Fibroblast of gingiva (primary cell): ENCODE measurements at regions not wholly inside any gene's neighbourhood (a gene's known extent, or its start where the extent isn't known, plus 50 kb on each side); places are given as distances from the start of the nearest gene placed in this dataset.
"Not testable (repeated sequence)": the region's sequence is repeated elsewhere in the genome, so short reads cannot be mapped to it uniquely, and the experiment has no call there.

Source experiments
- DNase-seq: peaks from one replicate; pipeline ENCODE4 v3.0.0-alpha.2; 2011; ENCODE audit warnings: low read depth

DNA sequence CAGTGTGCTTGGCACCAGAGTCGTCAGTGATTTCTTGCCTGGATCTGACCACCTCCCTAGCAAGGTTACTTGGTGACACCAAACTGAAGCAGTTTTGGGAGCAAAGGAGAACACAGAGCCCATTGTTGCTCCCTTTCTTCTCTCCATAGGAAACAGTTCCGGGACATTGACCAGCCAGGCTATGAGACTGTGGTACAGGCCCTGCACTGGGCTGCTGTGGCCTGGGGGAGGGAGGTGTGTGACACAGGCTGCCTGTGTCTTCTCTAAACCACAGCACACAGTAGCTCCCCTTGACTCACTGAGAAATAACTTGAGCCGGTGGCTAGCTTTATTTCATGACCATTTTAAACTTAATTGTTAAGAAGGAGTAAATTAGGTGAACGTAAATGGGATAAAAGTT lies 214.8 kb upstream of the UBL3 start:
- DNase-seq = no peak

DNA sequence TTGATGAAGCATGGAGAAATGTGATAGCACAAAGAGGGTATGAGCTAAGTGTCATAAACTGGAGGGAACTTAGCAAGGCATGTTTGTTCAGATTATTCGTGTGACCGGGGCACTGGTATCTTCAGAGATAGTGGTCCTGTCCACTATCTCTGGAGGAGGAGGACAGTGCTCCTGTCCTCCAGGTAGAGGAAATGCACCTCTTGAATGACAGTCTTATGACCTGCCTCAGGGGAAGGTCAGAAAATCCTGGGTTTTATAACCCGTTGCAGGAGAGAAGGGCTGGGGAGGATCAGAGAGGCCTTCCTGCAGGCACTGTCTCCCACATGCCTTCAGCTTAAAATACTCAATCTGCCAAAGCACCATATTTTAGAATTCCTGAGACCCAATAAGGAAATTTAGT lies 213.5 kb upstream of the UBL3 start:
- no peak for DNase-seq

DNA sequence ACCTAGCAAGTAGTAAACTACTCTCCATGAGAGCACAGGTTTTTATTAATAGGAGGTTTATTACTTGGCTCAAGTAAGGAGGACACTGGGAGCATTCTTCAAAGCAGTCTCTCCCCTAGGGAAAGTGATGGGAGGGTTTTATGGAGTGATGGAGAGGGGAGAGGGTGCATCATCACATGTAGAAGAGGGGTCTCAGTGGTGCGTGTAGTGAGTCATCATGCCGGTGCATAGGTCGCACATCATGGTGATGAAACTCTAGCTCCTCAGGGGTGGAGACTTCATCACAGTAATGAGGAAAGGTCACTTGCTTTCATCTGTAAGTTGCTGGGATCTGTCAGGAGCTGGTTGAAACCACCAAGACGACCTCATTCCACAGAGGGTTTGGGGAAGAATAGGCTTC lies 210.8 kb upstream of the UBL3 start:
- DNase-seq = no peak

DNA sequence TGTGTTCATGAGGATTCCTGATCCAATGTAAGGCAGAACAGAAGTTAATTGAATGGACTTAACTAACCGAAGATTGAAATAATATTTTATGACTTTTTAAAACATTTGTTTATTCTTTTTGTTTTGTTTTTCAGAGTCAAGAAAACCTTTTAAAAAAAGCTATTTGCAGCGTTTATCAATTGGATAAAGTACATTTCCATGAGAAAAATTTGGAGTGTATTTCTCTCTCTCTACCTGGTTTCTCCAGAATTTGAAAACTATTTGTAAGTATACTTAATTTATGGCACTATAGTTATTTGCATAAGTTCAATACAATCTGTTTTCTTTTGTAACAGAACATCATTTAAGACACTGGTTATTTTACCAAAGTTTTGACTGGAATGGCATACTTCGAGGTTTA lies 208.0 kb upstream of the UBL3 start:
- no peak for DNase-seq

DNA sequence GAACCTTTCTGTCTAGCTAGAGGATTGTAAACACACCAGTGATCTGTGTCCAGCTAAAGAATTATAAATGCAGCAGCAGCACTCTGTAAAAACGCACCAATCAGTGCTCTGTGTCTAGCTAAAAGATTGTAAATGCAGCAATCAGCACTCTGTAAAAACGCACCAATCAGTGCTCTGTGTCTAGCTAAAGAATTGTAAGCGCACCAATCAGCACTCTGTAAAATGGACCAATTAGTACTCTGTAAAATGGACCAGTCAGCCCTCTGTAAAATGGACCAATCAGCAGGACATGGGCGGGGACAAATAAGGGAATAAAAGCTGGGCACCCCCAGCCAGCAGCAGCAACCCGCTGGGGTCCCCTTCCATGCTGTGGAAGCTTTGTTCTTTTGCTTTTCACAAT lies 204.1 kb upstream of the UBL3 start:
- not testable (repeated sequence) for DNase-seq

DNA sequence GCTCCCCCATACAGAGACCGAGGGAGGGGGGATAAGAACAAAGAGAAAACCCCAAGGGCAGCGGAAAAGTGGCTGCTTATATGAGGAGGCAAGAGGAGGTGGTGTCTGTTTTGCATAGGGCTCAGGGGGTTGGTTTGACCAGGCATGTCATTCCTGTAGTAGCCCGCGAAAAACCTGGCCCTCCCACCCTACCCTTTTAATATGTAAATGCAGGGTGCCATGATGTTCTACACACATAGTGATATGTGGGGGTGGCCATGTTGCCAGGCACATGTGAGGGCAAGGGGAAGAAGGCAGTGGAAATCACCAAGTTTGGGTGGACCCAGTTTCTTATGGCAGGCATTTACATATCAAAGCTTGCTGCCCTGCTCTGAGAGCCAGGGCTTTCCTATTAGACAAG lies 203.5 kb upstream of the UBL3 start:
- no peak for DNase-seq

DNA sequence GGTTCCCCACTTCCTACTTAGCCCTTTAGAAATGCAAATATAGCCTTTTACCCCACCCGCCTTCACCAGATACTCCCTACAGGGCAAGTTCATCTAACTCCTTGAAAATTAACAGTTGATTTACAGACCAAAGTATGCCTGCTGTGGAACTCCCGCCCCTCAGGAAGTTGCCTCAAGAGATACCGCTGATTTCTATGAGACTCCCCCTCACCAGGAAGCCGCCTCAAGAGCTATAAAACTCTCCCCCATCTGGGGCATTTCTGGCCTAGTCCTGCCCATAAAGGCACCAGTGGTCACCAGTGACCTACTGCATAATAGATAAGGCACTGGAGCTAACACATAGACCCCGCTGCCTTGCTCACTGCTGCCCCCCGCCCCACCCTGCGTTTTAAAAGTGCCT lies 201.7 kb upstream of the UBL3 start:
- DNase-seq = no peak

DNA sequence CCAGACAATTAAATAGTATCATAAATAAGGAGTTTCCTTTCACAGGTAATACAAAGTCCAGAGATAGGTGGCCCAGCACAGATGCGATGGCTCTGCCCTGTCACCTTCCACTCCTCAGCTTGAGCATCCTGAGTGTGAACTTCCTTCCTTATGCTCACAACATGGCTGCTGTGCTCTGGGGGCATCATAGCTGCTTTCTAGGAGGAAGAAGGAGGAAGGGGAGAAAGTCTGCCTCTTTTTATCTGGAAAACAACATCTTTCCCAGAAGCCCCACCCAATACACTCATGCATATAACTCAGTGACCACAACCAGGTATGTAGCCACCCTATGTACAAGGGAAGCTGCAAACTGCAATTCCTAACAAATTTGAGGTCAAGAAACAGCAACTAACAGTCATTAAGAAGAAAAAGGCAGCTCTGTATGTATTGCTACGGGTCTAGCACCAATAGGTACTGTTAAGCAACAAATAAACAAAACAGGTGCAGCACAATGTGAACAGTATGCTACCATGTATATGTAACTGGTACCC lies 201.2 kb upstream of the UBL3 start:
- no peak for DNase-seq

DNA sequence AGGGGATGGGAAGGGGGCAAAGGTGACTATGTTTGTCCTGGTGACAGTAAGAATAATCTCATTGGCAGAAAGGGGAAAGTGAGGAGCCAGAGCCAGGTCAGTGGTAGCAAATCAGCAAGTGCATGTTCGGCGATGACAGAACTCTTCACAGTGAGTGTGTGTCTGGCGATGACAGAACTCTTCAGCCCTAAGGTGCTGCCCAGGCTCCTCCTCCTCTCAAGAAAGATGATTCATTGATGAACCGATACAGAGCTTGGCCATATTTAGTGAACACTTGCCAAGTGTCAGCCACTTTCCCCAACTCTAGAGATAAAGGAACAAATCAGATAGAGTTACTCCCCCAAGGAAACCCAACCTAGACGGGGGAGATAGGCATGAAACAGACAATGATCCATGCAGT lies 199.3 kb upstream of the UBL3 start:
- no peak for DNase-seq

DNA sequence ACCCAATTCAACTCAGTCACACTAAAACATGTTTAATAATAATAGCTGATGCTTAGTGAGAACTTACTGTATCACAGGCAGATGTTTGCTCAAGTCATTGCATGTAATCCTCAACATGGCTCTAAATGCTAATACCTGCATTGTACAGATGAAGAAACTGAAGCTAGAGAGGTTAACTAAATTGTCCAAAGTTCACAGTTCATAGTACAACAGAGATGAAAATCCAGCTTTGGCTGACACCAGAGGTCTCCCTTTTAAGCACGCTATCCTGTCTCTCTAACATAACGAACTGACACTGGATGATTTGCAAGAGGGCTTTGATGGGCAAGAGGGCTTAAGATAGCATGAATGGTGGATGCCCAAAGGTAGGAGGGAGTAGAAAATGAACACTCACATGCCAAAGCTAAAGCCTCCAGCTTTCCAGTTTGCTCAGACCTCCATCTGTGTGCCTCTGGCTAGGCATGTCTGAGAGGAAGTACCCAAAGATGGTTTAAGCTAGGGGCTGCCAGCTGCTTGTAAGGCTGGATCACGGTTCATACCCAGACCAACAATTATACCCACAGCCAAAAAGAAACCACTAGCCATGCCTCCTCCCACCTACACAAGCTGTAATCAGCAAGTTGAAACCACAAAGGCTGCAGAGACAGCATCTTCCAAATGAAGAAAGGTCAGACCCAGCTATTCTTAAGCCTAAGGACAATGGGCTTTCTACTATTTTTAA lies 196.9 kb upstream of the UBL3 start:
- DNase-seq = no peak

DNA sequence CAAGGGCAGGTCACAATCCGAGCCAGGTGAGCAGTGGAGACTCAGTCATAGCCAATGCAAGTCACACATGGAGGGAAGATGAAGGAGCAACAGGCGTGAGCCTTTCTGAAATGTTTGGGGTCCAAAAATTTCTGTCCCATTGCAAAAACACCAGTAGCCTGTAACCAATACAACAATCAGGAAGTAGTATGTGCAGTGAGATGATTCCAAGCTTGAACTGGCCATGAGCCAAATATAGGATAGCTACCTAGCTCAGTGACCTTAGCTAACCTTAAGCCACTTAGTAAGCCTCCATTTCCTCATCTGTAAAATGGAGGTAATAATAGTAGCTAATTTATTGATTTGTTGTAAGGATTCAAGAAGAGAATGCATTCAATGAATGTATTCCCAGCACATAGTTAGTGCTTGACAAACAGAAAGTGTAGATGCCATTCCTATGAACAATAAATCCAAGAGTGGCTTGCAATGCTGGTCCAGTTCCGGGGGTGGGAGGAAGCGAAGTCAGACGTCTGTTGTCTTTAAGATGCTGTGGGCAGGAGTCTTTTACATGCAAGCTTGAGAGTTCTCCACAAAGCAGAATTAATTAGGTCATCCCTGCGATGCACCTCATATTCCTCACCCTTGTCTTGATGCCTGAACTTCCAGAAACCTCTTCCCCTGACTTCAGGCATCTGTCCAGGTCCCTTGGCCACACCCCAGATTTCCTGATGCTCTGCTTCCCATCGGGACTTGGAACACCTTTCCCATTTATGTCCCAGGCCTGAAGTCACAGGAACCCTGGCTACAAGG lies 195.7 kb upstream of the UBL3 start:
- no peak for DNase-seq

DNA sequence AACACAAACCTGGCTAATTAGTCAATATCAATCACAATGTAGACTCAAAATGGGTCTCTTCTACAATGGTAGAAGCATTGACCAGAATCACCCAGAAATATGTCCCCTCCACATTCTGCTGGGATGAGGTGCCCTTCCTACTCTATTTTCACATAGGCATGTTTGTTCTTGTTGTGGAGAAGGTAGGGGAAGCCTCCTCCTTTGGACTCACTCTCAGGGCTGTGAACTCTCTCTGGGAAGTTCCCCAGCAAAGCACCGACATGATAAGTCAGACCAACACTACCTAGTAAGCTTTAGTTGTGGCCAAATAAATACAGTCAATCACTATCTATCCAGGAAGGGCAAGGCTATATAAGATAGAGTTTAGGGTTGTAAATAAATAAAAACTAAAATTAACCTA lies 194.5 kb upstream of the UBL3 start:
- no peak for DNase-seq

DNA sequence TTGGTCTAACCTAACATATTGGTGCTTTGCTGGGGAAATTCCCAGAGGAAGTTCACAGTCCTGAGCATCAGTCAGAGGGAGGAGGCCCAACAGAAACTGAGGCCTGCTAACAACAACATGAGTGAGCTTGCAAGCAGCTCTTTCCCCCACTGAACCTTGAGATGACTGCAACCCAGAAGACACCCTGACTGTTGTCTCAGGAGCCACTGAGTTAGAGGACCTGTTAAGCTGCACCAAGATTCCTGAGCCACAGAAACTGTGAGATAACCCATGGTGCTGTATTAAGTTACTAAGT lies 193.2 kb upstream of the UBL3 start:
- DNase-seq = no peak

DNA sequence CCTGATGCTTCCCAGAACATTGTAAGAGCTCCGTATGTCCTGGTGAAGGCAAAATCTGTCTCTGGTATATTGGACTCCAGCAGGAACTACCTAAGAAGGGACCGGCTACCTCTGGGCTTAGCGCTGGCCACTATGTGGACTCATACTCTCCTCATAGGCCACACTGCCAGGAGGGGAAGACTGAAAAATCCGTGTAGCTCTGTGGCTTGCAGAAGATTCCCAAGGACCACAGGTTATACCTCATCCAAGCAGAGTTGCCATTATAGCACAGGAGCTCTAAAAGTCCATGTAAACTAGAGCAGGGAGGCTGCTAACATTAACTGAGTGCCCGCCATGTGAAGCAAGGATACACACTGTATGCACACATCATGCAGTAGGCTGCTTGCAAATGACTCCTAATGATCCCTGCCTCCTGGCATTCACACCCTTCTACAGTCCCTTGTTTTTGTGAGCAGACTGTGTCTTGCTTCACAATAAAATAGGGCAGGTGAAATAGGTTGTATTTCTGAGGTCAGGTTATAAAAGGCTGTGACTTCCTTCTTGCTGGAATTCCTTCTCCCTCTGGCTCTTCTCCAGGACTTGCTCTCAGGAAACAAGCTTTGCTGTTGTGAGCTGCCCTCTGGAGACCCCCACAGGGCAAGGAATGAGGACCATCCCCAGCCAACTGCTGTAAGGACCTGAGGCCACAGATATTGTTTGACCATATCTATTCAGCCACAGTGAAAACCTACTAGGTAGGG lies 192.6 kb upstream of the UBL3 start:
- DNase-seq = no peak

DNA sequence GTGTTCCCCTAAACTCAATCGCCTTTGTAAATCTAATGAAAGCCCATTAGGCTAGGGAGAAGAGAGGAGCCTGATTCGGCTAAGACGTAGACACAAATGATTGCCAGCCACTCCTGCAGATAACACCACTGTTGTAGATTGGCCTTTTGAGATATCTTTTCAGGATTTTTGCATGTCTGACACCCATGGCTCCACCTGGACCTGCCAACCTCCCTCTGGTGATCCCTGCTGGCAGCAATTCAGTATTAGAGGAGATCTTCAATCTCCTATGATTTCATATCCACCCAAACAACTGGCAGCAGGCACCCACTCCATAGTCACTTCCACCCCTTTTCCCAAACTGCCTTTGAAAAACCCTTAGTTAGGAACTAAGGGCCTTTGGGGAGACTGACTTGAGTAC lies 191.9 kb upstream of the UBL3 start:
- no peak for DNase-seq

DNA sequence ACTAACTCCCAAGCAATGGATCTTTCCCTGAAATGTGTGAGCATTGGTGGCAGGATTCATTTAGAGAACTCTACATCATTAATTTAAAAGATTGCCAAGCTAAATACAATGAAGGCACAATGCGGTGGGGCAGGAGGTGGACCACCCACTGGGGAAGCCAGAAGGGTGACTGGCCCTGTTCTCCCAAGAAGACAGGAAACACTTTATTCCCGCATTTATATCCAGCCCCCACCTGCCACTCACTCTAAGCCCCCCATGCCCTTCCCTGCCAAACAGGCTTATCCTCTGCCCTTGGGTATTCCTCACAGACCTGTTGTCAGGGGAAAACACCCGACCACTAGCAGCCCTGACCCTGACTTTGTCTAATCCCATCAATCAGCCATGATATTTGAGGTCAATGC lies 189.1 kb upstream of the UBL3 start:
- no peak for DNase-seq

DNA sequence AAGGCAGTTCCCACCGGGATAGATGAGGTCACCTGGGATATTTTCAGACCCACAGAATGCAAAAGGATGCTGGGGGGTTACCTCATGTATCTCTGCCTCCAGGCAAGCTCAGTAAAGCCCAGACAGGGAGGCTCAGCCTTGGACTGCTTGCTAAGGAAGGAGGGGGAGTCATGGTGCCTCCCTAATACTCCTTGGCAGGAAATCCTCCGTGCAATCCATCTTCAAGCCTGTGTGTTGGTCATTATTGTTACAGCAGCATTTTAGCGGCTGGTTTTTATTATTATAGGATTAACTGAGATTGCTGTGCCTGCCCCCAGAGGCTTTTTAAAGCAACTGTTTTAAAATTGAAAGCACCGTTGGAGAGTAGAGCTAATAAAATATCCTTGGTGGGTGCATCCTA lies 188.5 kb upstream of the UBL3 start:
- DNase-seq = no peak

DNA sequence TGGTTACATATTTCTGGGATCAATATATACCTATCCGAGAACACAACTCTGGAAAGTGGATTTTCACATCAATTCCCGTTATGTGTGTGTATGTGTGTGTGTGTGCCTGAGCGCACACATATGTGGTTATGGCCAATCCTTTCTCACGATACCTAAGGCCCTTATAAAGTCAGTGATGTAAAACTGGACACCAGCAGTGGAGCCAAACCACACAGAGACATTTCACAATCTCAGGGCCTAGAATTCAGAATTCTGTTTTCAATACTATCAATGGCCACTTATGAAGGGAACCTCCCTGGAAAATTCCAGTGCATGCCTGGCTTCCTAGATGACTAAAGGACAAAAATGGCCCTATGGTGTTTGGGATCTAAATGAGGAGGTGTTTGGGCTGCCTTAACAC lies 187.3 kb upstream of the UBL3 start:
- DNase-seq = peak; percentile 79

DNA sequence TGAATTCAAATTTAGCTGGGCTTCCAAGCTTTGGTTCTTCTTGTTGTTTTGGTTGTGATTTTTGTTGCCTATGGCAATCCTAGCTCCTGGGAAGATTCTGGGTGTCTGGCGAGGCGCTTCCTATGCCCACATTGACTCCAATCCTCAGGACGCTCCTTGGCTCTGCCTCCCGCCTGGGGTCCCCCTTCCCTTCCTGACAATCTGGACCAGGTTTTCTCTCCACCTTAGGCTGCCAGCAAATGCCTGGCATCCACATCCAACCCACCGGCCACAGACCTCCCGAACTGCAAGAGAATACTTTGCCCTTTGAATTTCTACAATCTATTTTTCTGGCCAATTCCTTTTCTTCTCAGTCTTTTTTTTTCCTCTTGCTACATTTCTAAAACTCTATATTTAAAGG lies 186.9 kb upstream of the UBL3 start:
- DNase-seq = no peak

DNA sequence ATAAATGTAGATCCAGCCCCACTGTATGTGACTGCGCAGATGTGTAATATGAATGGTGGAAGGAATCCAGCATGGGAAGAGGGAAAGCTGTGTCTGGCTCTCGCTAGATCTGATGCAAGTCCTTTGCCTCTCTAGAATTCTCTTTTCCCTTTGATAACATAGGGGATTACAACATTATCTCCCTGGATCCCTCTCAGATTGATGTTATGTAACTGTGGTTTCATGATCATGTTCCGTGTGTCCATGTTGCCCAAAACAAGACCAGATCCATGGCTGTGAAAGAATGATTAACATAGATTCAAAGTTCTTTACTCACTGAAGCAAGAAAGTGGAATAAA lies 184.0 kb upstream of the UBL3 start:
- DNase-seq = peak; percentile 74

DNA sequence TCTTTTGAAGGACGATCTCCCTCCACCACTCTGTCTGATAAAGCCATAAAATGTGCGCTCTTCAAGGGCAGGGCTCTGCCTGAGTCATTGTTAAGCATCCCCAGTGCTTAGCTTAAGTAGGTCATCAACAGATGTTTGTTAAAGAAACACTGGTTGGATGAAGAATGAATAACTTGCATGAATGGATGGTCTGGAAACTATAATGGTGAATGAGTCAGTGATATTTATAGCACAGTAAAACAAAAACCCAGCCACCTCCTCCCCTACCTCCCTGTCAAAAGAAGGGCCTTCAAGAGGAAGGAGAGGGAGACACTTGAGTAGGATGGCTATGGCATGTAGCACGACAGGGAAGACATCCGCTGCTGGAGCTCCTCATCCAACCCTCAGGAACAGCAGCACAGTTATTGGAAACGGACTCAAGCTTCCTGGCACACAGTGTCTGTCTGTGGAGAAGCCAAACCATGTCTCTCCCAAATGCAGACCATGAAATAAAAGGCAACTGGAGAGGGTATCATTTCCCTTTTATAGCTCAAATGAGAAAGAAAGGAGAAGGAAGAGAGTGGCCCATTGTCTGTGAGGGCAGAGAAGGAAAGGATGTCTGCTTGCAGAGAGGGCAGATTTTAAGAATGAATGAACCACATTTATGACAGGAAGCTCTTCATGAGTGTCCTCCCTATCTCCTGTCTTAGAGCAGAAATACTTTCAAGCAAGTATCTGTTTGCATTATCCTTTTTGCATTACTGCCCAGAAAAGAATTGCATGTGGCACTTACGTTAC lies 183.5 kb upstream of the UBL3 start:
- peak; percentile 81 for DNase-seq

DNA sequence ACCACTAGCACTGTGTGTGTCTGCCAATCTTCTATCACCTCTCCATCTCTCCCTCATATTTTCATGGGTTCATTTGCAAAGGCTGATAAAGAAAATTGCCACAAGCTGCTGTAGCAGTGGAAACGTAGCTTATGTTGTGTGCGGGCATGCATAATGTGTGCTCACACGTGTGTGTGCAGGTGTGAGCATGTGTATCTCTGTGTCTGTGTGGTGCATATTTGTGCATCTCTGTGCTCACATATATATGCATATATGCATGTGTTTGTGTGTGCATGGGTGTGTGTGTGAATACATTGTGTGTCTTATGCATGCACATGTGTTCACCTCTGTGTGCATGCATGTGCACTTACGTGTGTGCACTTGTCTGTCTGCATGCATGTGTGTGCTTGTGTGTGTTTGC lies 181.8 kb upstream of the UBL3 start:
- no peak for DNase-seq

DNA sequence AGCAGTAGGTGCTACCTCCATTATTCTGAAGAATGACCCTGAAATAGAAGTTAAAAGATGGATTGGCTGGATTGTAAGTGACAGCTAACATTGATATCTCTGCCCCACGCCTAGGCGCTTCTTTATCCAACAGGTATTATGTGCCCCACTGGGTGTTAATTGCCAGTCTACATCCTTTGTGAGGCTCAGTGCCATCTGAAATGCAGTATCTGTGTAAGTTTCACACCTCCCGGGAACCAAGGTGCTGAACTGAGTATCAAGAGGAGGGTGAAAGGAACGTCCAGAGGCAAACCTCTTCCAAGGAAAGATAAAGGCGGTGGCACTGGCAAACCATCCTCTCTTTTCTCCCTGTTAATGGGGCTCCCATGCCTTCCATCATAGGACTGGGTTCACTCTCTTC lies 181.1 kb upstream of the UBL3 start:
- no peak for DNase-seq
